GM23248 (cell line): ENCODE measurements at regions not wholly inside any gene's neighbourhood (a gene's known extent, or its start where the extent isn't known, plus 50 kb on each side); places are given as distances from the start of the nearest gene placed in this dataset.

Experiments used
- EZH2 ChIP-seq: fragments of 200-600 bp; sonication (generic); IDR thresholded peaks from 2 replicates; pipeline ENCODE4 v1.6.1; 2018; ENCODE audit warnings: antibody characterized with exemption, mild to moderate bottlenecking; ENCODE audit not compliant: insufficient read depth, poor library complexity, severe bottlenecking
- EZH2phosphoT487 ChIP-seq: fragments of 200-600 bp; sonication (generic); IDR thresholded peaks from 2 replicates; pipeline ENCODE4 v1.6.1; 2018; ENCODE audit warnings: antibody characterized with exemption, moderate library complexity, mild to moderate bottlenecking, low read depth; ENCODE audit not compliant: insufficient read depth

DNA sequence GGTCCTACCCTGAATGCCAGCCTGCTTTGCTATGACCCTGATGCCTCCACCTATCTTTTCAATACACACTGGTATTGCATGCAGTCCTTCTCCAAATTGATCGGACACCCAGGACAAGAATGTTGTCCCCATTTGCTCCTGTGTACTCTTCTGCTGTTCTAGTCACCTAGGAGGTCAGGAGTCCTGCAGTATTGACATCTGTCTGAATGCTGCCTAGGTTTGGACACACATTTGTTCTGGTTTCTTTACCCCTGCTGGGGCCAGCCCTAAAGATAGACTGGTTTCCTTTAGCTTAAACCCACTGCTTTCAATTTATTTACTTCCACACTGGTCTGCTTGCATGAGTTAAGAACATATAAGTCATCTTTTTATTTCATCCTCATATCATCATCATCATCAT lies 167.0 kb upstream of the CCN2 start:
- TF ChIP-seq EZH2, result no peak
- TF ChIP-seq EZH2phosphoT487, result no peak
